AG09319 (cell line): ENCODE measurements at regions not wholly inside any gene's neighbourhood (a gene's known extent, or its start where the extent isn't known, plus 50 kb on each side); places are given as distances from the start of the nearest gene placed in this dataset.

ENCODE experiments used
- DNase-seq: peaks from one replicate; pipeline ENCODE4 v3.0.0-alpha.2; 2010; ENCODE audit warnings: low read depth; ENCODE audit errors: extremely low read depth
- CTCF ChIP-seq: IDR thresholded peaks from 2 replicates; pipeline ENCODE4 v1.5.1; 2011; ENCODE audit warnings: low read depth, mild to moderate bottlenecking, inconsistent platforms, low read length, moderate library complexity

- TF ChIP-seq CTCF, result no peak
- DNase-seq, result no peak
Measured at GRCh38 chr4:126466848-126467247, 1152.1 kb downstream of the FAT4 start.

GRCh38 chr4:126468144-126468543, 1153.4 kb downstream of the FAT4 start:
- TF ChIP-seq CTCF, result no peak
- no peak for DNase-seq

GRCh38 chr4:126470862-126471261, 1156.1 kb downstream of the FAT4 start:
- TF ChIP-seq CTCF, result no peak
- no peak for DNase-seq

GRCh38 chr4:126475730-126476129, 1157.0 kb upstream of the INTU start:
- TF ChIP-seq CTCF, result no peak
- no peak for DNase-seq

- no peak for DNase-seq
- no peak for TF ChIP-seq CTCF
Measured at GRCh38 chr4:126479709-126480108, 1153.0 kb upstream of the INTU start.

- no peak for TF ChIP-seq CTCF
- DNase-seq, result no peak
Measured at GRCh38 chr4:126482311-126482710, 1150.4 kb upstream of the INTU start.

GRCh38 chr4:126486377-126486776, 1146.4 kb upstream of the INTU start:
- DNase-seq, result no peak
- no peak for TF ChIP-seq CTCF
